22Rv1 (cell line): ENCODE measurements at regions not wholly inside any gene's neighbourhood (a gene's known extent, or its start where the extent isn't known, plus 50 kb on each side); places are given as distances from the start of the nearest gene placed in this dataset.

ENCODE experiments used
- H3K27ac ChIP-seq: fragments of 450-650 bp; 2 replicates; pipeline ENCODE4 v1.5.1; 2017
- ZFX ChIP-seq: fragments of 450-650 bp; IDR thresholded peaks from 2 replicates; pipeline ENCODE4 v1.6.1; 2017; ENCODE audit warnings: antibody characterized with exemption, borderline replicate concordance
- TF ChIP-seq, protein P1 (sequence below): fragments of 450-650 bp; IDR thresholded peaks from 2 replicates; pipeline ENCODE4 v1.5.1; 2017; ENCODE audit warnings: mild to moderate bottlenecking

DNA sequence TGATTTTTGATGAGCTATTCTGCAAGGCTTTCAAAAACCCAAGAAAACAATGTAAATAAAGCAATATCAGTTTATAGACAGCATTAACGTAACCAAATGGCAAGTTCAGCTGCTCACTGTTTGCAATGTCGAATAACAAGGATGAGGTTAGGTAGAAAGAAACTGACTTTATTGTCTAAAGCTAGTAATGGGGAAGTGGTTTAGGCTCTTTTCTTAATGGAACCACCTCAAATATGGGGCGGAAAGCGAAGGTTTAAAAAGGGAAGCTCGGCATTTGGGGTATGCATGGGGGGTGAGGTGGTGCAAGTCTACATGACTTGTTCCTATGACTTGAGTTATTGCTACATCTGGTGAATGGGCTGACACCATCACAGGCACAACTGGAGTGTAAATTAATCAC is 1060.2 kb downstream of the NSUN3 start:
- TF ChIP-seq, protein P1, sequence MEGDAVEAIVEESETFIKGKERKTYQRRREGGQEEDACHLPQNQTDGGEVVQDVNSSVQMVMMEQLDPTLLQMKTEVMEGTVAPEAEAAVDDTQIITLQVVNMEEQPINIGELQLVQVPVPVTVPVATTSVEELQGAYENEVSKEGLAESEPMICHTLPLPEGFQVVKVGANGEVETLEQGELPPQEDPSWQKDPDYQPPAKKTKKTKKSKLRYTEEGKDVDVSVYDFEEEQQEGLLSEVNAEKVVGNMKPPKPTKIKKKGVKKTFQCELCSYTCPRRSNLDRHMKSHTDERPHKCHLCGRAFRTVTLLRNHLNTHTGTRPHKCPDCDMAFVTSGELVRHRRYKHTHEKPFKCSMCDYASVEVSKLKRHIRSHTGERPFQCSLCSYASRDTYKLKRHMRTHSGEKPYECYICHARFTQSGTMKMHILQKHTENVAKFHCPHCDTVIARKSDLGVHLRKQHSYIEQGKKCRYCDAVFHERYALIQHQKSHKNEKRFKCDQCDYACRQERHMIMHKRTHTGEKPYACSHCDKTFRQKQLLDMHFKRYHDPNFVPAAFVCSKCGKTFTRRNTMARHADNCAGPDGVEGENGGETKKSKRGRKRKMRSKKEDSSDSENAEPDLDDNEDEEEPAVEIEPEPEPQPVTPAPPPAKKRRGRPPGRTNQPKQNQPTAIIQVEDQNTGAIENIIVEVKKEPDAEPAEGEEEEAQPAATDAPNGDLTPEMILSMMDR, result no peak
- TF ChIP-seq ZFX, result no peak
- no peak overlapping the region for H3K27ac ChIP-seq

DNA sequence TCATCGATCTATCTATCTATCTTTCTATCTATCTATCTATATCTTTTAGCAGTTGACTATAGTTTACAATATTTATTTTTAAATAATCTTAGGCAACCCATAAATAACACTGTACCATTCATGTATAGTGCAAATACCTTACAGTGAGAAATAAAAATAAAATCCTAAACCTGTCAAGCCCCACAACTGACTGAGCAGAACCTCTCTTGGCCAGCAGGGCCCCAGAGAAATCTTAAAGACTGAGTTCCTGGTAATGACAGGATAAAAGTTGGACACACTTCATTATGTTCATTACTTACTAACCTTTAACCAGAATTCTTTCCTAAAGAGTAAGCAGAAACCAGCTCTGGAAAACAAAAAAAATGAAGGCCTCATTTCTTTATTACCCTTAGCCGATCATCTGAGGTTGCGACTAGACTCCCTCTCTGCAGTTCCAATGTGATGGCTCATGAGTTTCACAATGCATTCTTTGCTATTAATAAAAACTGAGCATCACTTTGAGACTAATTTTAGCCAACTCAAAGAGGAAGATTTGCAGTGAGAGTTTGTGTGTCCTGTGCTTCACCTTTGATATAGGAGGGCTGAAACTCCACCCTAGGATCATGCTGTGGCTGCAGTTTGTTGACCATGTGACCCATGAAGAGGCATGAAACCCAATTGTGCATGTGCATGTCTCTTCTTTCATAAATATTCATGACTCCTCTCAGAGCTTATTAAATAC is 1072.0 kb downstream of the NSUN3 start:
- no peak for TF ChIP-seq ZFX
- TF ChIP-seq, protein P1, result no peak
- H3K27ac ChIP-seq, result no peak overlapping the region

DNA sequence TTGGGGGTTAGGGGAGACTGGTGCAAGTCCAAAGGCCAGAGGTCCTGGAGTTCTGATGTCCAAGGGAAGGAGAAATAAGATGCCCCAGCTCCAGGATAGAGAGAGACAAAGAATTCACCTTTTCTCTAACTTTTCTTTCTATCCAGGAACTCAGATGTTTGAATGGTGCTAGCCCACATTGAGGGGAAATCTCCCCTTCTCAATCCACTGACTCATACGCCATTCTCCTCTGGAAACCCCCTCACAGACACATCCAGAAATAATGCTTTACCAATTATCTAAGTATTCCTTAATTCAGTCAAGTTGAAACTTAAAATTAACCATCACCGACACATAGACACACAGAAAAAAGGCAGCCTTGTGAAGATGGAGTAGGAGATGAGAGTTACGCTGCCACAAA is 1085.2 kb downstream of the NSUN3 start:
- no peak overlapping the region for H3K27ac ChIP-seq
- TF ChIP-seq ZFX, result no peak
- TF ChIP-seq, protein P1, result no peak

DNA sequence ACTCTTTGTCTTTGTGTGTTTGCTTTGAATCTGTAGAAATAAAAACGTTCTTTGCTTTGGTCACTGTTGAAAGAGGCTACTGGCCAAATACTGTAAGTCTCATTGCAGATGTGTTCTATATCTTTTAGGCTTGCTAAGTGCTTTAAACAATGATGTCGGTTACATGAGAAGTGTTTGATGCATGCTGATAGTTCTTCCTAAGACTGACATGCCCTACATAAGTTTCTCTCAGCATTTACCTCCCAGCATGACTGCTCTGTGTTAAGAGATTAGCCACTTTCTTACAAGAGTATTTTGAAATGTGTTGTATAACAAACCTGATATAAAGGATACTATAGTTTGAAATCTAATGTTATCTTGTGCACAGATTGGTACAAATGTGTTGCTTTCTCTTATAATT is 1088.7 kb downstream of the NSUN3 start:
- H3K27ac ChIP-seq, result no peak overlapping the region
- TF ChIP-seq, protein P1, result no peak
- no peak for TF ChIP-seq ZFX

DNA sequence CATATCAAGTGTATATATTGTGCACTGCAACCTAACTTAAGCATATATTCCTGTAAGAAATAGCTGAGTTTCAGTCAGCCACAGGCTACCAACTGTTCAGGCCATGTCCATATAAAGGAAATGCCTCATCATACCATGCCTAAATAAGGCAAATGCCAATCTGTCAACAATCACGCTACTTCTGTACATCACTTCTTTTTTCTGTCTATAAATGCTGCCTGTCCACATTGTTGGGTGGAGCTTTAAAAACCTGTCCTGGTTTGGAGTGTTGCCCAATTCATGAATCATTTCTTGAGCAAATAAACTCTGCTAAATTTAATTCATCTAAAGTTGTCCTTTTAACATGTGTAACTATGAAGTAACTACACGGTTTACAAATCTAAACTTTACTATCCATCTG is 1091.9 kb downstream of the NSUN3 start:
- no peak for TF ChIP-seq ZFX
- TF ChIP-seq, protein P1, result no peak
- peak overlapping the region; percentile 45 for H3K27ac ChIP-seq

DNA sequence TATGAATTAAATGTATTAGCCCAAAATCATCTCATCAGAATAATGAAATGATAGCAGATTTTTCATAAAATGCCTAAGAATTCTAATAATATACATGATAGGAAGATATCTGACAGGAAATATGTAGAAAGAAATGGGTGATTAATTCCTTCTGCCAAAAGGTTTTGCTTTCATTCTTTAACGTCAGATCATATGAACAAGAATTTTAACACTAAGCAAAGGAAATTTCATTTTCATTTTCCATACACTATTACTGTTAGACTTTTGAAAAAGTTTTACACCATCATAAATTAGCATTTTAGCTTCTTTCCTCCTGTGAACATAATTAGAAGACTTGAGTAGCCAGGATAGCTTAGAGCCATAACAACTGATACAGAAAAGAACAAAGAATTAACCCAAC is 1099.9 kb downstream of the NSUN3 start:
- H3K27ac ChIP-seq, result no peak overlapping the region
- TF ChIP-seq ZFX, result no peak
- TF ChIP-seq, protein P1, result no peak

DNA sequence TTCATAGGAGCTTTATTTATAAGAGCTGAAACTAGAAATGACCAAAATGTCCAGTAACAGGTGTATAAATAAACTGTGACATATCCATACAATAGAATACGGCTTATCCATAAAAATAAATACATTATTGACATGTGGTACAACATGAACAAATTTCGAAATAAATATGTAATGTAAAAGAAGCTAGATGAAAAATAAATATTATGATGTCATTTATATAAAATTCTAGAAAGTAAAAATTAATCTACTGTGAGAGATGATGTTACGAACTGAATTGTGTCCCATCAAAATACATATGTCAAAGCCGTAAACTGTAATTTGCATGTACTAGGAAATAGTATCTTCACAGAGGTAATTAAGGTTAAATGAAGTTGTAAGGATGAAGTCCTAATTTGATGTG is 1104.9 kb downstream of the NSUN3 start:
- H3K27ac ChIP-seq, result no peak overlapping the region
- TF ChIP-seq ZFX, result no peak
- TF ChIP-seq, protein P1, result no peak
